ENCODE measurements at regions not wholly inside any gene's neighbourhood (a gene's known extent, or its start where the extent isn't known, plus 50 kb on each side); places are given as distances from the start of the nearest gene placed in this dataset.

- H3K4me1 ChIP-seq (ENCODE audit: control insufficient read depth, insufficient read depth, low read length) = peaks cover 28% of the 10 kb centered on the region
- POLR2A ChIA-PET = no interaction called here
- CTCF ChIA-PET = no interaction called here
These were observed 69.8 kb upstream of the NCOR2 start for GRCh38 chr12:124637163-124637562.

GRCh38 chr12:124636138-124636978 lies 68.9 kb upstream of the NCOR2 start:
- CTCF ChIA-PET = no interaction called here
- BruUV-seq (replicated peaks) = no TSS peak

More at GRCh38 chr12:124637163-124637562, 69.8 kb upstream of the NCOR2 start:
- H3K9me3 ChIP-seq (ENCODE audit: control insufficient read depth, insufficient read depth, low read depth, low read length) = no peaks in the 10 kb centered on the region
- no peaks in the 10 kb centered on the region for H3K27me3 ChIP-seq (ENCODE audit: control insufficient read depth, insufficient read depth, low read length)
- ATAC-seq (no peak), DNase-seq (ENCODE audit: low read depth, low spot score) (no peak)
- no peaks in the 10 kb centered on the region for H3K36me3 ChIP-seq (ENCODE audit: control insufficient read depth, insufficient read depth, low read length)
- no peak overlapping the region for H3K4me3 ChIP-seq (ENCODE audit: low read depth in 2 of 2, low read length in 2 of 2)
- BruUV-seq (replicated peaks) = no TSS peak
- in situ Hi-C loops (cut with HindIII; ENCODE audit: low pct_unique_long_range_greater_than_20kb, low sequenced_read_pairs) = no loop called here
- intact Hi-C loops (cut with micrococcal nuclease; ENCODE audit: unreplicated experiment) = no loop called here
- TF ChIP-seq POLR2AphosphoS5 (IDR thresholded peaks at IDR 0.05; ENCODE audit: low read depth, low read length) = no peak
- TF ChIP-seq TCF7L2 (IDR thresholded peaks at IDR 0.05; ENCODE audit: low read depth, low read length) = no peak
- no peak for TF ChIP-seq CTCF (IDR thresholded peaks at IDR 0.05)
- TF ChIP-seq REST (IDR thresholded peaks at IDR 0.05; ENCODE audit: insufficient read depth in 1 of 2, low read depth in 2 of 2, low read length in 1 of 2) = no peak
- no peak for TF ChIP-seq SIN3A (IDR thresholded peaks at IDR 0.05; ENCODE audit: borderline replicate concordance, insufficient read depth, low read depth, low read length)
- no peak overlapping the region for H3K27ac ChIP-seq (ENCODE audit: low read length)

More at GRCh38 chr12:124636138-124636978, 68.9 kb upstream of the NCOR2 start:
- DNase-seq (ENCODE audit: low read depth, low spot score) = peak; percentile 18
- in situ Hi-C loops (cut with HindIII; ENCODE audit: low pct_unique_long_range_greater_than_20kb, low sequenced_read_pairs) (no loop called here), intact Hi-C loops (cut with micrococcal nuclease; ENCODE audit: unreplicated experiment) (no loop called here)
- no peak for TF ChIP-seq REST (IDR thresholded peaks at IDR 0.05; ENCODE audit: insufficient read depth in 1 of 2, low read depth in 2 of 2, low read length in 1 of 2)
- TF ChIP-seq SIN3A (IDR thresholded peaks at IDR 0.05; ENCODE audit: borderline replicate concordance, insufficient read depth, low read depth, low read length) = no peak
- TF ChIP-seq POLR2AphosphoS5 (IDR thresholded peaks at IDR 0.05; ENCODE audit: low read depth, low read length) = no peak
- Histone ChIP-seq H3K9me3 (ENCODE audit: control insufficient read depth, insufficient read depth, low read depth, low read length) (no peaks in the 10 kb centered on the region), H3K4me3 (ENCODE audit: low read depth in 2 of 2, low read length in 2 of 2) (no peak overlapping the region), H3K4me1 (ENCODE audit: control insufficient read depth, insufficient read depth, low read length) (peaks cover 33% of the 10 kb centered on the region), H3K36me3 (ENCODE audit: control insufficient read depth, insufficient read depth, low read length) (no peaks in the 10 kb centered on the region), H3K27me3 (ENCODE audit: control insufficient read depth, insufficient read depth, low read length) (no peaks in the 10 kb centered on the region), H3K27ac (ENCODE audit: low read length) (peak overlapping the region; percentile 62; the same call in 1 of the 2 replicates)
- POLR2A ChIA-PET = no interaction called here
- ATAC-seq = no peak

Measured in Panc1 (cell line).